GM21447 (cell line): ENCODE measurements at regions not wholly inside any gene's neighbourhood (a gene's known extent, or its start where the extent isn't known, plus 50 kb on each side); places are given as distances from the start of the nearest gene placed in this dataset.
"Not testable (repeated sequence)": the region's sequence is repeated elsewhere in the genome, so short reads cannot be mapped to it uniquely, and the experiment has no call there.

Source experiments
- ATAC-seq: cut with Tn5 transposase; IDR thresholded peaks from one replicate; pipeline ENCODE4 v1.9.1; 2021; ENCODE audit not compliant: unreplicated experiment

- ATAC-seq = no peak
These were observed 61.4 kb downstream of the NXNL2 start for GRCh38 chr9:88596376-88596775.

DNA sequence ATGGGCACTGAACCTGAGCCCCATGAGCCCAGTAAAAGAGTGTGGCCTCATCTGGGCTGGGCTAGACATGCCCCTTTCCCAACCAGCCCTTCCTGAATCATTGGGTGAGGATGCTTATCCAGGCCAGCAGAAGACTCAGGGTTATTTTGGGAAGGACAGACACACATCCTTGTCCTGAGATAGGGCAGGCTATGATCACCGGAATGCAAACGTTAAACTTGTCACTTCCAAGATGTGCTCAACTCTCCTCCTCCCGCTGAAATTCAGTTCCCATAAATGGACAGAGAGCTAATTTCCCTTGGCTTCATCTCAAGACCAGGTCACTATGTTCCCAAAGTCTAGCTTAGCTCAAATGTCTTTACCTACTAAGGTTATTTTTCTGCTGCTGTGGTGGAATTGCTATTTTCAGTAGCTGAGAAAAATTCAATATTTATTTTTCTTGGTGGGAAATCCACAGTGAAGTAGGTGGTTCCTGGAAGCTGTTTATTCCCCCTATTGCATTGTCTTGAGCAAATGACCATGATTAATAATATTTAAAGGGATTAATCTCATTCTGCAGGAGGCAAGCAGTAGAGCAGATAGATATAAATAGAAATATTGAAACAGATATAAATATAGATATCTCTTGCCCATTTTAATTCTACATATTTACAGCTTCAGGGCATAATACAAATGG, 70.0 kb downstream of the NXNL2 start:
- ATAC-seq = no peak

DNA sequence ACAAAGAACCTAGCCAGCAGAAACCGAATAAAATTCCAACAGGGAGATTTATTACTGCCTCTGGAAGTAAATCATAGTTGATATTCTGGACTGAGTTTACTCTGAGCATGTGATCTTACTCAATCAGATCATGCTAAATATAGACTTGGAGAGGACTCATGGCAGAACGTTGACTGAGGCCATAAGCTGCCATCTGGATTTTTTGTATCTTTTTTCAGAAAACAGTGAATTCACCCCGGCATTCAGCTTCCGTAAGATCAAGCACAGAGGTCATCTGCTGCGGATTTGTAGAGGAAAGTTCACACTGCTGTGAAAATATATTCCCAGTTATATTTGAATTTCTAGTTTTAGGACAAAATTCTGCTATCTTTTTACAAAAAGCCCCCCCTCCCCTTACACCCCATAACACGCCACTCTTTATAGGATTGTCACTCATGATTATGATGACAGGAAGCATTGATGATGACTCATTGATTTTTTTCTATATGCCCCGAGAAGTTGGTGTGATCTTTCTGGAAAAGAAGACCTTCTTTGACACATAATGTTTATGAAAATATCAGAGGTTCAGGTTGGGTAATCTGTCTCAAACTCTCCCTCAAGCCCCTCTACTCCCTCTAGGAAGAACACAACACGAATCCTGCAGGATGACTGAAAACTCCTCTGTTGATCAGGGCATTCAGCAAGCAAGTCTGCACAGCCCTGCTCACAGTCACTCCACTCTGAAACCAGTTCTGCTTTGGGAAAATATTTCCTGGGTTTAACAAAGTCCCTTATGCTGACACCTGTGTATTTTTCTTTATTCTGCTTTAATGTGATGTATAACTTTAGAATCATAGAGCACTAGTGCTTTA, 70.8 kb downstream of the NXNL2 start:
- ATAC-seq = no peak

GRCh38 chr9:88614359-88614758, 79.4 kb downstream of the NXNL2 start:
- ATAC-seq = no peak

GRCh38 chr9:88623698-88624097, 88.7 kb downstream of the NXNL2 start:
- no peak for ATAC-seq

- no peak for ATAC-seq
These were observed 93.1 kb downstream of the NXNL2 start for GRCh38 chr9:88628114-88628513.

- ATAC-seq = no peak
These were observed 93.8 kb downstream of the NXNL2 start for GRCh38 chr9:88628811-88629210.

DNA sequence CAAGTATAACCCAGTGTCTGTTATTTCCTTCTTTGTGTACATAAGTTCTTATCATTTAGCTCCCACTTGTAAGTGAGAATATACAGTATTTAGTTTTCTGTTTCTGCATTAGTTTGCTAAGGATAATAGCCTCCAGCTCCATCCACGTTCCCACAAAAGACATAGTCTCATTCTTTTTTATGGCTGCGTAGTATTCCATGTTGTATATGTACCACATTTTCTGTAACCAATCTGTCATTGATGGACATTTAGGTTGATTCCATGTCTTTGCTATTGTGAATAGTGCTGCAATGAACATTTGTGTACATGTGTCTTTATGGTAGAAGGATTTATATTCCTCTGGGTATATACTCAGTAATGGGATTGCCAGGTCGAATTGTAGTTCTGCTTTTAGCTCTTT, 95.6 kb downstream of the NXNL2 start:
- ATAC-seq = not testable (repeated sequence)

DNA sequence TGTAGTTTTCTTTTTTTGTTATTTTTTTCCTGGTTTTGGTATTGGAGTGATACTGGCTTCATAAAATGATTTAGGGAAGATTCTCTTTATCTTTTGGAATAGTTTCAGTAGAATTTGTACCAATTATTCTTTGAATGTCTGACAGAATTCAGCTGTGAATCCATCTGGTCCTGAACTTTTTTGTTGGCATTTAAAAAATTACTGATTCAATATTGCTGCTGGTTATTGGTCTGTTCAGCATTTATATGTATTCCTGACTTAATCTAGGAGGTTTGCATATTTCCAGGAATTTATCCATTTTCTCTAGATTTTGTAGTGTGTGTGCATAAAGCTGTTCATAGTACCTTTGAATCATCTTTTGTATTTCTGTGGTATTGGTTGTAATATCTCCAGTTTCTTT, 100.2 kb downstream of the NXNL2 start:
- ATAC-seq = no peak

GRCh38 chr9:88641456-88642240, 106.7 kb downstream of the NXNL2 start:
- ATAC-seq = no peak

DNA sequence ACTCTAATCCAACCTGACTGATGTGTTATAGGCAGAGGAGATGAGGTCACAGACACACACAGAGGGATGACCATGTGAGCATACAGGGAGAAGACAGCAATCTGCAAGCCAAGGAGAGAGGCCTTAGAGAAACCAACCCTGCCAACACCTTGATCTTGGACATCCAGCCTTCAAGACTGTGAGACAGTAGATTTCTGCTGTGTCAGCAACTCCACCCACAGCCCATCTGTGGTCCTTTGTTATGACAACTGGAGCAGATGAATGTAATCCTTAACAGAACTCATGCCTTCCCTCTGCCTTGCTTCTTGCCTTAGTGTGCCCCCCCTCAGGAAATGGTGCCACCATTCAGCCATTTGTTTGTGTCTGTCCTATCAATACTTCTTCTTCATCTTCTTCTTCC, 107.4 kb downstream of the NXNL2 start:
- no peak for ATAC-seq

- no peak for ATAC-seq
These were observed 109.0 kb downstream of the NXNL2 start for GRCh38 chr9:88643931-88644330.

DNA sequence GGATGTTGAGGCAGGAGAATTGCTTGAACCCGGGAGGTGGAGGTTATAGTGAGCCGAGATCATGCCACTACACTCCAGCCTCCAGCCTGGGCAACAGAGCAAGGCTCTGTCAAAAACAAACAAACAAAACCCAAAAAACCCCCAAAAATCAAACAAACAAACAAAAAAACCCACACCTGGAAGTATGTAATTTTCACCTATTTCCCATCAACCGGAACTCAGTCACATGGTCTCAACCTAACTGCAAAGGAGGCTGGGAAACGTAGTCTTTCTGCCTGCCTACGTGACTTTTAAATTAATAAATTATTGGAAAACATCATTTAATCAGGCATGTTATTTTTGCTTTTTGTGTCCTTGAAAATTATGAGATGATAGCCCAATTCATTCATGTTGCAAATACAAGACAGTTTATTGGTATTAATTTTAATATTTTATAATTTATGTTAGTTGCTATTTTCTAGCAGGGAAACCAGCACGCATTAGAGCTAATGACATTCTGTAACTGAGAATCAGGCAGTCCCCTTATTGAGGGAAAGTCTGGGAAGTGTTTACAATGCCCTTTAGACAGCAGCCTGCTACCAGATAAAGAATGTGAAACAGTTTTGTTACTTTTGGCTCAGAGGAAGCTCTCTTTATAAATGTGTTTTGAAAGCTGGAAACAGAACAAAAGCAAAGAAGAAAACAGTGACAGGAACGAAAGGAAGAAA, 110.3 kb downstream of the NXNL2 start:
- ATAC-seq = no peak

DNA sequence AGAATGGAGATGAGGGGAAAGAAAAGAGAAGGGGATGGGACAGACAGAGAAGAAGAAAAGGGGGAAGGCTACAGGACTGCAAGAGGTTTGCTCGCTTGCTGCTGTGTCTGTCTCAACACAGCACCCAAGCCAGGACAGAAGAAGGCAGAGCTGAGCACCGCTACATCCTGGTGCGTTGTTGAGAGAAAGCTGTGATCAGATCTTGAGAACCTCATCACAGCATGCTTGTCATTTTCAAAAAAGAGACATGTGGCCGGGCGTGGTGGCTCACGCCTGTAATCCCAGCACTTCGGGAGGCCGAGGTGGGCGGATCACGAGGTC, 110.9 kb downstream of the NXNL2 start:
- ATAC-seq = no peak

DNA sequence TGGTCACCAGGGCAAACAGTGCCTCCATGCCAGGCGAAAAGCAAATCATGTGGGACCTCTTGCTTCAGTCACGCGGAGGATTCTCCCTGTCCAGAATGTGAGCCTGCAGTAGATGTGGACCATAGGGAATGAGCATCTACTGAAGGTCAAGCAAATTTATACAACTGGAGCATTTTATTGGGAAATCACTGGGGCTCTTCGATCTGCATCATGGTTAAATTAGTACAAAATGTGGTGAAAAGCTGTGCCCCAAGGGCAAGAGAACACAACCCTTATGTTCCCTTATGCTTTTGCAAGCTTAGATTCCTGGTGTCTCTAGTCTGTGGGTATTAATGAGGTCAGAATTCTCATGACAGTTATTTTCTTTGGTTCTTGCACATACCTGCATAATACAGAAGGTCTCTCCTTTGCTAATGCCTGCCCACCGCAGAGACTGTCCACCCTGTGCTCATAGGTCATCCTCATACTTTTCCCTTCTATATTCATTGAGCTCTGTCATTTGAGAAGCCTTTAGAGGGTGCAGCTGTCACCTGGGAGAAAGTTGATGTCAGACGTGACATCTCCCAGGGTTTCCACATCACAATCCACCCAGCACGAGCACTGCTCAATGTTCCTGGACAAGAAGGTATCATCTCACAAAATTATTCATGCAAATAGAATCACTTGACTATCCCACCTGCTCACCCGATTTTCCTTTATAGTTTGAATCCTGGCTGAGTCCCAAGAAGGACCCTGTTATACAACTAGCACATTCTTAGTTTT, 111.7 kb downstream of the NXNL2 start:
- ATAC-seq = no peak

GRCh38 chr9:88651682-88652633, 117.0 kb downstream of the NXNL2 start:
- no peak for ATAC-seq

GRCh38 chr9:88652876-88653275, 117.9 kb downstream of the NXNL2 start:
- ATAC-seq = no peak

DNA sequence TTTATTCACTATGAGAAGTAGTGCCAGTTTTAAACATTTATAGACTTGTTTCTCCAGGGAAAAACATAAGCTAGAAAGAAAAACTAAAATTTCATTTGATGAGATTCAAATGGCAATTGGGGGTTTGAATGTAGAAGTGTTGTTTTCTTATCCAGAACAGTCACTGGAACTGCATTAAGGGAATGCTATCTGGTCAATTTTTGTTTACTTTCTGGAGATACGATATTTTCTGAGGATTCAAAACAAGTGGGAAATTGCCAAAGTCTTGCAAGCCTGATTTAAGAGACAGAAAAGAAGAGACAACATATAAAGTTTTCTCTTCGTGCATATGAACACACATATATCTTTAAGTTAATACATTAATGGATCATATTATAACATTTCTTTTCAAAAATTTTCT, 118.4 kb downstream of the NXNL2 start:
- ATAC-seq = no peak

DNA sequence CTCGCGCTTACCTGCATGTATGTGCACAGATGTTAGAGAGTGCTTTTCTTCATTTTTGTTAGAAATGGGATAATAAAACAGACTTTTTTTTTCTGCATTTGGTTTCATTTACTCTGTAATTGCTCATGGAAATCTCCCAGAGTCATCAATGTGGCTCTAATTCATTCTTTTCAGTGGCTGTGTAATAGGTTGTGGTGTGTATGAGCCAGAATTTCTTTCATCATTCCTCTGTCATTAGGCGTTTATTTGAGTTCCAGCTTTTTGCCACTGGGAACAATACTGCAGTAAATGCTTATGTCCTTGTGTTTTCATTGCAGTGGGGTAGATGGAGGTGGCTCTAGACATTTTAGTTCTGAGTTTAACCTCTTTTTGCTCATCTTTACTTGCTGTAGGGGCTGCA, 118.9 kb downstream of the NXNL2 start:
- no peak for ATAC-seq
